Natural killer cell (primary cell): ENCODE measurements at regions not wholly inside any gene's neighbourhood (a gene's known extent, or its start where the extent isn't known, plus 50 kb on each side); places are given as distances from the start of the nearest gene placed in this dataset.

Source experiments
- ATAC-seq, 3 donors: fragments of 150-1000 bp in 2 of 3; fragments of 200-7000 bp in 1 of 3; cut with Tn5 transposase; 1 replicate in 1 of 3; 2 replicates in 2 of 3; pipeline ENCODE4 v1.10.0; 2021; ENCODE audit warnings: mild to moderate bottlenecking in 2 of 3, moderate library complexity in 2 of 3
- DNase-seq, 2 donors: peaks; one replicate each; pipeline versions ENCODE4 v3.0.0 to v3.0.0-alpha.2; 2013 to 2021; ENCODE audit warnings: mixed read lengths in 1 of 2
- H3K27ac ChIP-seq: one replicate; pipeline ENCODE4 v1.5.1; 2013; ENCODE audit warnings: mild to moderate bottlenecking, low read length
- H3K27me3 ChIP-seq: one replicate; pipeline ENCODE4 v1.6.1; 2013; ENCODE audit warnings: low read length; ENCODE audit not compliant: control insufficient read depth, insufficient read depth
- H3K36me3 ChIP-seq: one replicate; pipeline ENCODE4 v1.6.1; 2013; ENCODE audit warnings: low read length; ENCODE audit not compliant: control insufficient read depth, insufficient read depth
- H3K4me1 ChIP-seq: one replicate; pipeline ENCODE4 v1.6.1; 2013; ENCODE audit warnings: low read length; ENCODE audit not compliant: control insufficient read depth, insufficient read depth
- H3K4me3 ChIP-seq: one replicate; pipeline ENCODE4 v1.5.1; 2013; ENCODE audit warnings: low read length
- H3K9me3 ChIP-seq: one replicate; pipeline ENCODE4 v1.6.1; 2013; ENCODE audit warnings: low read length; ENCODE audit not compliant: control insufficient read depth, insufficient read depth
- H3K27ac Mint-ChIP-seq, 2 donors: one replicate each; pipeline ENCODE4 v1.8.0; 2022; ENCODE audit warnings: mild to moderate bottlenecking in 2 of 2, mixed read lengths in 2 of 2, moderate library complexity in 1 of 2
- H3K27me3 Mint-ChIP-seq, 2 donors: one replicate each; pipeline ENCODE4 v1.8.0; 2022; ENCODE audit warnings: low read depth in 2 of 2, mixed read lengths in 2 of 2
- H3K36me3 Mint-ChIP-seq: one replicate; pipeline ENCODE4 v1.8.0; 2022; ENCODE audit warnings: mixed read lengths
- H3K4me1 Mint-ChIP-seq, 2 donors: one replicate each; pipeline ENCODE4 v1.8.0; 2022; ENCODE audit warnings: mixed read lengths in 2 of 2
- H3K4me3 Mint-ChIP-seq: one replicate; pipeline ENCODE4 v1.8.0; 2022; ENCODE audit warnings: mild to moderate bottlenecking, moderate library complexity, mixed read lengths
- H3K9me3 Mint-ChIP-seq, 2 donors: one replicate each; pipeline ENCODE4 v1.8.0; 2022; ENCODE audit warnings: mixed read lengths in 2 of 2
- WGBS: methylation state at CpG from one replicate; pipeline ENCODE4 v1.1.7; 2013; ENCODE audit warnings: missing lambda C conversion rate; ENCODE audit not compliant: insufficient coverage; 5-methylcytosine and 5-hydroxymethylcytosine counted together
- intact Hi-C: fragments of 100-400 bp; cut with micrococcal nuclease; formaldehyde crosslinking; loops from one replicate; pipeline ENCODE4 v1.14.2; 2022
- TF ChIP-seq, protein P1 (sequence below): fragments of 200-600 bp; IDR thresholded peaks from one replicate; pipeline ENCODE4 v1.8.0; 2022; ENCODE audit warnings: antibody characterized with exemption

DNA sequence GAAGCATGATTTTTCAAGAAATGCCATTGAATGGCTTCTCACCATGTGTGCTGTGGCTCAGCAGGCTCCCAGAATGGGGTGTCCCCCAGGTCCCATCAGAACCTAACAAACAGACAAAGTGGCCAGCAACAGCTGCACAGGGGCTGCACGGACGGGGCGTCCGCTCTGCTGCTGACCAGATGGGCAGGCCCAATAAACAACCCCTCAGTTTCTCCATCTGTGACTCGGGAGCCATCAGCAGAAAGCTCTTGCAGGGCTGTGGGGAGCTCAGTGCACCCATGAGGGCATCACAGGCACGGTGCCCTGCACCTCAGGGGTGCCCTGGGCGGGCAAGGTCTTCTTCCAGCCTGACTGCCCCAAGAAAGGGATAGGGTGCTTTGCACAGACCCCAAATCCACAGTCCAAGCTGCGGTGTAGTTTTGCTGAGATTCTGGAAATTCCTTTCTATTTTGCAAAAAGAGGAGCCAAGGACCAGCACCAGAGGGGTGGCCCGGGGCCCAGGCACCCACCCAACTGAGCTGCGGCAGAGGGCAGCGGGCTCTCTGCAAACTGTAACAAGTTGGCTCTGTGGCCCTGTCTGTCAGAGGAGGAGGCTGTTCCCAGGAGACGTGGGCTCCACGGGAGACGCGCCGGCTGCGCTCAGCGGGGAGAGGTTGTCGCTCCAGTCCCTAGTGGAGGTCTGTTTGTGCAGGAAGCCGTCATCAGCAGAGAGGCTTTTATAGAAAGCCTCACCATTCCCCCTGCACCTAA, 138.7 kb upstream of the PPP1R26 start:
- Histone ChIP-seq H3K4me1 (no peaks in the 10 kb centered on the region), H3K4me3 (no peak overlapping the region), H3K27ac (no peak overlapping the region), H3K27me3 (no peaks in the 10 kb centered on the region), H3K36me3 (no peaks in the 10 kb centered on the region), H3K9me3 (no peaks in the 10 kb centered on the region)
- H3K27me3 Mint-ChIP-seq = no peaks in the 10 kb centered on the region
- intact Hi-C loops = loop anchor here (10.0 kb wide), 1 partner anchor 246 kb away; no protein-coding TSS in a partner anchor
- ATAC-seq = no peak
- no peaks in the 10 kb centered on the region for H3K4me1 Mint-ChIP-seq
- no peaks in the 10 kb centered on the region for H3K9me3 Mint-ChIP-seq
- no peaks in the 10 kb centered on the region for H3K36me3 Mint-ChIP-seq
- TF ChIP-seq, protein P1, sequence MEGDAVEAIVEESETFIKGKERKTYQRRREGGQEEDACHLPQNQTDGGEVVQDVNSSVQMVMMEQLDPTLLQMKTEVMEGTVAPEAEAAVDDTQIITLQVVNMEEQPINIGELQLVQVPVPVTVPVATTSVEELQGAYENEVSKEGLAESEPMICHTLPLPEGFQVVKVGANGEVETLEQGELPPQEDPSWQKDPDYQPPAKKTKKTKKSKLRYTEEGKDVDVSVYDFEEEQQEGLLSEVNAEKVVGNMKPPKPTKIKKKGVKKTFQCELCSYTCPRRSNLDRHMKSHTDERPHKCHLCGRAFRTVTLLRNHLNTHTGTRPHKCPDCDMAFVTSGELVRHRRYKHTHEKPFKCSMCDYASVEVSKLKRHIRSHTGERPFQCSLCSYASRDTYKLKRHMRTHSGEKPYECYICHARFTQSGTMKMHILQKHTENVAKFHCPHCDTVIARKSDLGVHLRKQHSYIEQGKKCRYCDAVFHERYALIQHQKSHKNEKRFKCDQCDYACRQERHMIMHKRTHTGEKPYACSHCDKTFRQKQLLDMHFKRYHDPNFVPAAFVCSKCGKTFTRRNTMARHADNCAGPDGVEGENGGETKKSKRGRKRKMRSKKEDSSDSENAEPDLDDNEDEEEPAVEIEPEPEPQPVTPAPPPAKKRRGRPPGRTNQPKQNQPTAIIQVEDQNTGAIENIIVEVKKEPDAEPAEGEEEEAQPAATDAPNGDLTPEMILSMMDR = no peak
- DNase-seq = no peak
- H3K4me3 Mint-ChIP-seq = no peak overlapping the region
- H3K27ac Mint-ChIP-seq = no peak overlapping the region
- WGBS = 76% methylated on average over 20 of the region's 20 CpGs

GRCh38 chr9:135341612-135342169, 137.9 kb upstream of the PPP1R26 start:
- no peak for ATAC-seq
- H3K27me3 Mint-ChIP-seq = no peaks in the 10 kb centered on the region
- no peak for DNase-seq

DNA sequence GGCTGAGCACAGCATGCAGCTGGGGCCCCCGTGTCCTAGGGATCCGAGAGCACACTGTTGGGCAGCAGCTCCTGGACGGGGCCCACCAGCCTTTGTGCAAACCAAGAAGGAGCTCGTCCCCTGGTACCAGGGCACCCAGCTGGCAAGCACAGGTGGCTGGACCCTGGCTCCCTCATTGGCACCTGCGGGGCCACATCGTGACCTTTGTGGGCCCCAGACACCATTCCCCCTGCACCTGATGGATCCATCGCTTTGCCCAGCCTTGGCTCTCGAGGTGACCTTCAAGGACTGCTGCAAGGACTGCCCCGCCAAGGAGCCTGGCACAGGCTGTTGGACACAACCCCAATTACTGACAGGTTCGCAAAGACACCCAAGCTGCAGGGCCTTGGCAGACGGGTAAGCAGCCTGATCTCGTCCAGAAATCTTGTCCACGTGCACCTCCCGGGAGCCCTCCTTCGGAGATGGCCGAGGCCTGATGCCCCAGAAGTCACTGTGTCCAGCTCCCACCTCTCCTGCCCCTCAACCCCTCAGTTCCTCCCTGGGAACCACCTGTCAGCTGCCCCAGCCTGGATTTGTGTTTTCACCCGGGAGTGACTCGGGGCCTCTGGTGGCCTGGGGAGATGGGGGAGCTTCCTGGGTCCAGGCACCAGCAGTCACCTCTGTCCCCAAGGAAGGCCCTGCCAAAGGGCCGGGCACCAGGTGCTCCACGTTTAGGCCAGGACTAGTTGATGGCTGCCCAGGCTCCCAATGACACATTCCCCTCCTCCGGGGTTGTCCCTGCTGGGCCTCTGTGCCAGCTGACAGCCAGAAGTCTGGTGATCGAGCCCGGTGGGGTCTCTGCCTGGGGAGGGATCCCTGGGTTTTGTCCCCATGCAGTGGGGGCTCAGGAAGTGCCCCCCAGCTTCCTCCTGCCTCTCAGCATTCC, 137.1 kb upstream of the PPP1R26 start:
- intact Hi-C loops = loop anchor here (2.0 to 10.0 kb wide), 2 partner anchors 248 to 894 kb away; no protein-coding TSS in a partner anchor
- Histone ChIP-seq H3K4me3 (no peak overlapping the region), H3K27ac (no peak overlapping the region), H3K4me1 (no peaks in the 10 kb centered on the region), H3K36me3 (no peaks in the 10 kb centered on the region), H3K27me3 (no peaks in the 10 kb centered on the region), H3K9me3 (no peaks in the 10 kb centered on the region)
- H3K4me1 Mint-ChIP-seq = no peaks in the 10 kb centered on the region
- H3K9me3 Mint-ChIP-seq = no peaks in the 10 kb centered on the region
- H3K36me3 Mint-ChIP-seq = no peaks in the 10 kb centered on the region
- TF ChIP-seq, protein P1 = no peak
- H3K27ac Mint-ChIP-seq = no peak overlapping the region
- 73% methylated on average over 23 of the region's 23 CpGs for WGBS
- DNase-seq (no peak), ATAC-seq (no peak)
- no peak overlapping the region for H3K4me3 Mint-ChIP-seq
- no peaks in the 10 kb centered on the region for H3K27me3 Mint-ChIP-seq

More at GRCh38 chr9:135341612-135342169, 137.9 kb upstream of the PPP1R26 start:
- Histone ChIP-seq H3K4me1 (no peaks in the 10 kb centered on the region), H3K36me3 (no peaks in the 10 kb centered on the region), H3K27ac (no peak overlapping the region), H3K27me3 (no peaks in the 10 kb centered on the region), H3K4me3 (no peak overlapping the region), H3K9me3 (no peaks in the 10 kb centered on the region)
- Mint-ChIP-seq H3K36me3 (no peaks in the 10 kb centered on the region), H3K4me1 (no peaks in the 10 kb centered on the region), H3K9me3 (no peaks in the 10 kb centered on the region), H3K27ac (no peak overlapping the region), H3K4me3 (no peak overlapping the region)
- TF ChIP-seq, protein P1 = no peak
- intact Hi-C loops = loop anchor here (2.0 to 10.0 kb wide), 2 partner anchors 247 to 893 kb away; no protein-coding TSS in a partner anchor
- WGBS = 76% methylated on average over 13 of the region's 13 CpGs
